C4-2B (cell line): ENCODE measurements at regions not wholly inside any gene's neighbourhood (a gene's known extent, or its start where the extent isn't known, plus 50 kb on each side); places are given as distances from the start of the nearest gene placed in this dataset.

Experiments
- CTCF ChIP-seq: fragments of 450-650 bp; conservative IDR thresholded peaks from 2 replicates; pipeline ENCODE4 v1.5.1; 2017; ENCODE audit warnings: mild to moderate bottlenecking
- ZFX ChIP-seq: fragments of 450-650 bp; IDR thresholded peaks from 2 replicates; pipeline ENCODE4 v1.6.1; 2017

DNA sequence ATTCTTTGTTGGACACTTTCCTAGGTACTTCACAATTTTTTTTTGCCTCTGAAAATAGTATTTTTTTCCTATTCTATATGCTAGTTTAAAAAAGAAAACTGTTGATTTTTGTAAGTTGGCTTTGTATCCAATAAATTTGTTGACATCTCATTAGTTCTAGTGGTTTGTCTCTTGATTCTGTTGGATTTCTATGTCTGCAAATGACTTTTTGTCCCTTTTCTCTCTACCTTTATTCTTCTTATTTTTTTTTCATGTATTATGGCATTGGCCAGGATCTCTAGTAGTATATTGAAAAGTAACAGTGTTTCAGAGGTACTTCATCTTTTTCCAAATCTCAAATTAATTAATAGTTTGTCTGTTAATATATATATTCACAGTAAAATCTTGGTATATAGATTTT is 59.1 kb upstream of the TSPAN11 start:
- no peak for TF ChIP-seq CTCF
- no peak for TF ChIP-seq ZFX
